Stimulated activated CD4-positive, alpha-beta T cell treated with anti-CD3 and anti-CD28 coated beads, Interleukin-12 subunit alpha, Interleukin-12 subunit beta, amount 100 ng/mL, for 4 hours (primary cell): ENCODE measurements at regions not wholly inside any gene's neighbourhood (a gene's known extent, or its start where the extent isn't known, plus 50 kb on each side); places are given as distances from the start of the nearest gene placed in this dataset.

Source experiments
- DNase-seq: peaks from one replicate; pipeline ENCODE4 v3.0.0-alpha.2; 2020

- no peak for DNase-seq
These were observed 169.2 kb downstream of the COX7C start for GRCh38 chr5:86786955-86787354.

DNA sequence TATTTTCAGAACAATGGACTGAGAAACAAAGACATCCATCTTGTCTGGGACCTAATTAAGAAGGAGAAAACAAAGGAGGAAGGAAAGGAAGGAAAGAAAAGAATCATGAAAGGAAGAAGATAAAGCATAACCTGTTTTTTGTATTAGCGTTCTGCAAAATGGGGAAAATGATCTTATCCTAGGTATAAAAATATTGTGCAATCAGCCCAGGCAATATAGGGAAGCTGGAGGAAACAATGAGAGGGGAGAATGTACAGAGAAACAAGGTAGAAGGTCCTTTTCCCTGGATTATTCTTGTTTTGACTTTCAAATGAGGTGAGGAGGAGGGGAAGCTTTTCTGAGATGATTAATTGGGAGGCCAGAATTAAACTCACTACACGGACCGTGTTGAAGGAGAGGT is 177.9 kb downstream of the COX7C start:
- DNase-seq = no peak

DNA sequence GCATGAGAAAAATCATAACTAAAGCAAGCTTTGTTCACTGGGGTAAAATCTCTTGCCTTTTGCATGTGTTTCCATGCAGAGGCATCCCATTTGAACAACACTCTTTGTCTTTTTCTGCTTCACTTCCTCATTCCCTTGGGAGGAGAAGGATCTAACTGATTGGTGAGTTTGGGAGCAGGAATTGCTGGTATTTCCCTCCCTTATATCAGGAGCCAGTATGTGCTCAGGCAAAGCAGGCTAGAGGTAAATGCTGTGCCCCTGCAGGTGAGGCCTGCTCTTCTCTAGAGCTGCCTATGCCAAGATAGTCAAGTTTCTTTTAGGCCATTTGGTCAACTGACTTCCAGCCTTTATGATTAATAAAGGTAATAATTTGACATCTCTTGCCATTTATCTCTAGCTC is 179.9 kb downstream of the COX7C start:
- no peak for DNase-seq

GRCh38 chr5:86806206-86806605 is 188.5 kb downstream of the COX7C start:
- no peak for DNase-seq

GRCh38 chr5:86807046-86808031 is 189.6 kb downstream of the COX7C start:
- DNase-seq = no peak

- no peak for DNase-seq
These were observed 196.6 kb downstream of the COX7C start for GRCh38 chr5:86814315-86814714.

DNA sequence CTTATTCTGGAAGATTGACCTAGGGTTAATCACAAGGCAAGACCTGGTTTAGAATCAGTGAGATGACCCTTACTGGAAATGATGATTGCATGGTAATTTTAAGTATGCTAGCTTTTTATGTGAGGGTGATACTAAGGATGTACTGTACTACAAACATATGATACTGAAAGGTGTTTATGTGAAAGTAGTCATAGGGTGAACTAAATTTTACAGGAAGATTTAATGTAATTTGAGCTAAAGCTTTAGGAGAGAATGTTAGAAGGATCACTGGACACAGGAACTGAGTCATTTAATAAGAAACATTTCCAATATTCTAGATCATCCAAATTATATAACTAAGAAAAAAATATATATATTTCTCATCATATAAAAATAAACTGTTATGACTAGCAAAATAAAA is 197.2 kb downstream of the COX7C start:
- DNase-seq = no peak

DNA sequence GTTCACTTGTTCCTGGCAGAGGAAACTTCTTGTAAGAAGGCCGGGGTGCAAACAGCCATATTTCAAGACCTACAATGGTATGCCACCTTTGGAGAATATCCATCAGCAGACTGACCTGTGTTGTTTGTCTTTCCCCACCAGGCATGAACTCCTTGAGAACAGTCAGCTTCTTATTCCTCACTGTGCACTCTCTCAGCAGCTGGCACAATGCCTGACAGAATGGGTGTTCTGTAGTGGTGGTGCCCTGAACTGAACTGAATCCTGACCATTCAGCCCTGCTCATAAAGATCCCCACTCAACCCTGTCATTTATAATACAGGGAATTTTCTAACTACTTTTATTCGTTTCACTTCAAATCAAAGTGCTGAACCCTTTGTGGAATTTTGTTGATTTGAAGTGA is 206.9 kb downstream of the COX7C start:
- DNase-seq = no peak

- DNase-seq = no peak
These were observed 213.4 kb downstream of the COX7C start for GRCh38 chr5:86831128-86831527.

GRCh38 chr5:86833868-86834267 is 216.1 kb downstream of the COX7C start:
- no peak for DNase-seq

- DNase-seq = no peak
These were observed 219.9 kb downstream of the COX7C start for GRCh38 chr5:86837610-86838009.

DNA sequence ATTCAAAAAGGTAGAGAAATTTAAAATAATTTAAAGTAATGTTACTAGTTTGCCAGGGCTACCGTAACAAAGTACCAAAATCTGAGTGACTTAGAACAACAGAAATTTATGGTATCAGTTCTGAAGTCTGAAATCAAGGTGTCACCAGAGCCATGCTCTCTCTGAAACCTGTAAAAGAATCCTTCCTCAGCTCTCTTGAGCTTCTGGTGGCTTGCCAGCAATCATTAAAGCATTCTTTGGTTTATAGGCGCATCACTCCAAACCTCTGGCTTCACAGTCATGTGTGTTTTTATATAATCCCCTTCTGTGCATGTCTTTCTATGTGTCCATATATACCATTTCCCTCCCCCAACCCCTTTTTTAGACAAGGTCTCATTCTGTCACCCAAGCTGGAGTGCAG is 220.3 kb downstream of the COX7C start:
- no peak for DNase-seq

GRCh38 chr5:86841000-86841644 is 223.4 kb downstream of the COX7C start:
- DNase-seq = no peak

GRCh38 chr5:86858442-86858841 is 240.7 kb downstream of the COX7C start:
- DNase-seq = no peak

GRCh38 chr5:86861512-86861911 is 243.8 kb downstream of the COX7C start:
- no peak for DNase-seq

- no peak for DNase-seq
These were observed 244.4 kb downstream of the COX7C start for GRCh38 chr5:86862093-86862492.

GRCh38 chr5:86864051-86864450 is 246.3 kb downstream of the COX7C start:
- no peak for DNase-seq

- DNase-seq = no peak
These were observed 247.6 kb downstream of the COX7C start for GRCh38 chr5:86865256-86865785.

GRCh38 chr5:86866036-86866435 is 248.3 kb downstream of the COX7C start:
- no peak for DNase-seq

- no peak for DNase-seq
These were observed 251.5 kb downstream of the COX7C start for GRCh38 chr5:86869268-86869667.

- no peak for DNase-seq
These were observed 257.8 kb downstream of the COX7C start for GRCh38 chr5:86875539-86875938.

DNA sequence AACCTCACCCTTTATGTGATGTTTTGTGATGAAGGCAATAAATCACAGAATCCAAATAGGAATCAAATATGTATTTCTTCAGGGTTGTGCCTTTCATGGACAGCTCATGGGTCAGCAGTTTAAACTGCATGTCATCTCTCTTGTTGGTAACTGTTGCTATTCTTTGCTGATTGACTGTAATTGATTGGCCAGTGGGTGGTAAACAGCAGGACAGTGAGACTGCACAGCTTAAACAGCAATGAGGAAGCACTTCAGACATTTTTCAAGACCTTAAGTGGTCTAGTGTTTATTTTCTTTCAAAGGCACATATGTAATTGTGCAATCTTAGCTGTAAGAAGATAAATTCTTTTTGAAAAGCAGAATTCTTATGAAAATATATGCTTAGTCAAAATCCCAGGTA is 260.5 kb downstream of the COX7C start:
- DNase-seq = no peak

DNA sequence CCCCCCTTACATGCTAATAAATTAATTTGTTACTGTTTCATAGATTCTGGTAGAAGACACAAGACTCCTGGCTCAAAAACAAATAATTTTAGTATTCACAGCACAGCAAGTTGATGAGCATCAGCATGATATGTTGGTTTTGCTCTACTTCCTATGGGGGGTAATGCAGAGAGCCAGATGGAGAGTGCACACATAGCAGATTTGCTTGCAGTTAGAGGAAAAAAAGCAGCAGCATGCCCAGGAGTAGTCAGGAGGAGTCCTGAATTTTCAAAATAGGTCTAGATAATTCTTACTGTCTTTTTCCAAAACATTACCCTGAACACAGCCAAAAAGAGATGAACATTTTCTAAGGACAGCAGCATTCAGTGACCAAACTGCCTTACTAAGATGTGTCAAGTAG is 261.3 kb downstream of the COX7C start:
- DNase-seq = no peak

DNA sequence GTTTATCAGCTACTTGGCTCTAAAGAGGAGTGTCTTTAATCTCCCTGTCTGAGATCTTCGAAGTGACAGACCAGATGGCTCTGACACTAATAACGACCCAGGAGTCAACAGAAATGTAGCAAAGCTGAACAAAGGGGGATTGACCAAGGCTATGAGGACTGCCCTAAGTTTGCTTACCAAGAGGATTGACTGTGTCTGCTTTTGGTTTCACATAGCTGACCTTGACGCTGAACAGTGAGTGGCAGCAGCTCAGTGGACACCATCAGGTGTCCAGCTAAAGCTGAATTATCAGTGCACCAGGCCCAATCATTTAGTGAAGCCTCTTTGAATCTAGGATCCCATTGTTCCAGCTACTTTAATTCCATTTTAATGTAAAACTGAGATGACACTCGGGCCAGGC is 262.6 kb downstream of the COX7C start:
- DNase-seq = no peak
